ENCODE measurements at regions not wholly inside any gene's neighbourhood (a gene's known extent, or its start where the extent isn't known, plus 50 kb on each side); places are given as distances from the start of the nearest gene placed in this dataset.

DNA sequence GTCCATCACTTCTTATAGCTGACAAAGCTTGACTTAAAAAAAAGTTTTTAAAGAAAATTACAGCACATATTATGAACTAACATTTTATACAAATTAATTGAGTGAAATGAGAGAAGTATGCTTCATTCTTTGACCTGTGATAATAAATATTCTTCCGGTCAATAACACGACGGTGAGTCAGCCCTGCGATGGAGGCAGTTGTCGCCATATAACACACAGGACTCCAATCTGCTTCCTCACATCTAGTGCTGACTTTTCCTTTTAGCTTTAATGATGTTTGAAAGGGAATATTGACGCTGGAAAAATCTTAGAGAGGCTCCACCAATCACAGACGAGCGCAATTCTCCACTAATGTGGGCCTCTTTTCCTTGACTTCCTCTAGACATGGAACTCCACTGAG is 166.9 kb upstream of the C1orf21 start:
- TF ChIP-seq, protein P1, sequence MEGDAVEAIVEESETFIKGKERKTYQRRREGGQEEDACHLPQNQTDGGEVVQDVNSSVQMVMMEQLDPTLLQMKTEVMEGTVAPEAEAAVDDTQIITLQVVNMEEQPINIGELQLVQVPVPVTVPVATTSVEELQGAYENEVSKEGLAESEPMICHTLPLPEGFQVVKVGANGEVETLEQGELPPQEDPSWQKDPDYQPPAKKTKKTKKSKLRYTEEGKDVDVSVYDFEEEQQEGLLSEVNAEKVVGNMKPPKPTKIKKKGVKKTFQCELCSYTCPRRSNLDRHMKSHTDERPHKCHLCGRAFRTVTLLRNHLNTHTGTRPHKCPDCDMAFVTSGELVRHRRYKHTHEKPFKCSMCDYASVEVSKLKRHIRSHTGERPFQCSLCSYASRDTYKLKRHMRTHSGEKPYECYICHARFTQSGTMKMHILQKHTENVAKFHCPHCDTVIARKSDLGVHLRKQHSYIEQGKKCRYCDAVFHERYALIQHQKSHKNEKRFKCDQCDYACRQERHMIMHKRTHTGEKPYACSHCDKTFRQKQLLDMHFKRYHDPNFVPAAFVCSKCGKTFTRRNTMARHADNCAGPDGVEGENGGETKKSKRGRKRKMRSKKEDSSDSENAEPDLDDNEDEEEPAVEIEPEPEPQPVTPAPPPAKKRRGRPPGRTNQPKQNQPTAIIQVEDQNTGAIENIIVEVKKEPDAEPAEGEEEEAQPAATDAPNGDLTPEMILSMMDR (IDR thresholded peaks at IDR 0.05; ENCODE audit: control insufficient read depth, insufficient read depth, low read depth, low read length, missing control alignments): no peak
- DNase-seq (ENCODE audit: low read depth): no peak
- no peak overlapping the region for H3K4me3 ChIP-seq (ENCODE audit: control insufficient read depth, low read depth, low read length)

DNA sequence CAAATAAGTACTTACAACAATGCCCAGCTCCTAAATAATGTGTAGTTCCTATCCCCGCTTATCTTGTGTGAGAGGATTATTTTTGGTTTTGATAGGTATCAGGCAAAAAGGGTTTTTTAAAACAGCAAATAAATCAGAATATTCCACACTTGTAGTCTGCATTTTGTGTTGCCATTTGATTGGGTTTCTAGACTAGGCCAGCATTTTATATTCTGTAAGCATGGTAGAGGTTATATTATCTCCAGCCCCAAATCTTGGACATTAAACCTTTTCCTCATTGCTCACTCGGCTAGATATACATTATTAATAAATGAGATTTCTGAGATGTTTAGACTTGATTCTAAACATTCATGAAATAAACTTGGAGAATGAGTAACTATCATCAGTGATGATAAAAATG is 165.7 kb upstream of the C1orf21 start:
- no peak for DNase-seq (ENCODE audit: low read depth)
- TF ChIP-seq, protein P1 (IDR thresholded peaks at IDR 0.05; ENCODE audit: control insufficient read depth, insufficient read depth, low read depth, low read length, missing control alignments): no peak
- H3K4me3 ChIP-seq (ENCODE audit: control insufficient read depth, low read depth, low read length): no peak overlapping the region

DNA sequence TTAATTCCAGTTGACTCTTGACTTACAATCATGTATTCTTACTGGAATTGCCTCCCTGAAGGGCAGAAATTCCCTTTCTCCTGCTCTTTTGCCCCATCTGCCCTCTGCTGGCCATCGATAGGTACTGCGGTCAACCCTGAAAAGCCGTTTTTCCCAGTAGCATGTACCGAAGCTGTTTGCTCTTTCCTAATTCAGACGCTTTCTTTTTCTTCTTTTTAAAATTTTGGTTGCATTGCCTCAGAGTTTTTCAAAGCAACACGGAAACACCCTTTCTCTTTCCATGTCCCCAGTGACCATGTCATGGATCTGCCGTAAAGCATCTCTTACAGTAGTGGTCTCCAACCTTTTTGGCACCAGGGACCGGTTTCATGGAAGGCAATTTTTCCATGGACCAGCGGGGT is 164.2 kb upstream of the C1orf21 start:
- no peak for DNase-seq (ENCODE audit: low read depth)
- TF ChIP-seq, protein P1 (IDR thresholded peaks at IDR 0.05; ENCODE audit: control insufficient read depth, insufficient read depth, low read depth, low read length, missing control alignments): peak; percentile 96
- H3K4me3 ChIP-seq (ENCODE audit: control insufficient read depth, low read depth, low read length): peak overlapping the region; percentile 33

DNA sequence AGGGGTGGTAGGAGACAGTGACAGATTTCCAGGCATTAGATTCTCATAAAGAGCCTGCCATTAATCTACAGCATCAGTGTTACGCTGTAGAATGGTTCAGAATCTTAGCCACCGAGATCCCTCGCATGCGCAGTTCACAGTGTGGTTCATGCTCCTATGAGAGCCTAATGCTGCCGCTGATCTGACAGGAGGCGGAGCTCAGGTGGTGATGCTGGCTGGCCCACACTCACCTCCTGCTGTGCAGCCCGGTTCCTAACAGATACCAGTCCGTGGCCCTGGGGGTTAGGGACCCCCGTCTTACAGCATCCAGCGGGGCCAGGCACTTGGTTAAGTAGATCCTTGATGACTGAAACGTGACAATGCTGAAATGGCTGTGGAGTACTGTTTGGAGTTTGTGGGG is 163.6 kb upstream of the C1orf21 start:
- TF ChIP-seq, protein P1 (IDR thresholded peaks at IDR 0.05; ENCODE audit: control insufficient read depth, insufficient read depth, low read depth, low read length, missing control alignments): no peak
- H3K4me3 ChIP-seq (ENCODE audit: control insufficient read depth, low read depth, low read length): no peak overlapping the region
- DNase-seq (ENCODE audit: low read depth): no peak

DNA sequence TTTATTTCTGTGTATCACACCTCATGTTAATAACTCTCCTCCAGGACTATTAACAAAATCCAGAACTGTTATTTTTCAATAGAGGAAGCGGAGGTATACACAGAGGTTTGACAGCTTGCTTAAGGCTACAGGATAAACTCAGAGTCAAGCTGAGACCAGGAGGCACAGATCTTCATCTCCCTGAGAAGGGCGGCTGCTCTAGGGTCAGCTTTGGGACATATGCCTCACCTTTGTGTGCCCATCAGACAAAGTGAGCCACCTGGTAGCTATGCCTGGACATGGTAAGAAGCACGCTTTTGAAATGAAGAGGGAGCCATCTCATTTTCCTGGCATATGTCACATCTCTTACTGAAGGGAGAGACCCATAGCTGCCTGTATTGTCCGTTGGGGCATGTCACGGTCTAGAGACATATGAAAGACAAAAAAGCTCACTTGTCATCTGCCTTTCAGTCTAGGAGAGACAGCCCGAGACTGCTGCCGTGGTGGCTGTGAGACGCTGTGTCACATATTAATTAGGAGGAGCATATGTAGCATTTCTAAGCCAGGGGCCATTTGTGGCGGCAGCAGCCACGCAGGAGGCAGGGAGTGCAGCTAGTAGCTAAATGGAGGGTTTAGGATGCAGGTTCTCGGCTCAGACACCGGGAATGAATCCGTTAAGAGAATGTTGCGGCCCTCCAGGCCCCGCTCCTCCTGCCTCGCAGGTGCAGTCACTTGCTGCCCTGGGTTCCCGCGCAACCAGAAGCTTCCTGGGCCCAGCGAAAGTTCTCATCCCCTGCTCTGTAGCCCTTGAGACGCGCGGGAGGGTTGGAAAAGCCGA is 161.3 kb upstream of the C1orf21 start:
- no peak overlapping the region for H3K4me3 ChIP-seq (ENCODE audit: control insufficient read depth, low read depth, low read length)
- TF ChIP-seq, protein P1 (IDR thresholded peaks at IDR 0.05; ENCODE audit: control insufficient read depth, insufficient read depth, low read depth, low read length, missing control alignments): no peak
- no peak for DNase-seq (ENCODE audit: low read depth)

DNA sequence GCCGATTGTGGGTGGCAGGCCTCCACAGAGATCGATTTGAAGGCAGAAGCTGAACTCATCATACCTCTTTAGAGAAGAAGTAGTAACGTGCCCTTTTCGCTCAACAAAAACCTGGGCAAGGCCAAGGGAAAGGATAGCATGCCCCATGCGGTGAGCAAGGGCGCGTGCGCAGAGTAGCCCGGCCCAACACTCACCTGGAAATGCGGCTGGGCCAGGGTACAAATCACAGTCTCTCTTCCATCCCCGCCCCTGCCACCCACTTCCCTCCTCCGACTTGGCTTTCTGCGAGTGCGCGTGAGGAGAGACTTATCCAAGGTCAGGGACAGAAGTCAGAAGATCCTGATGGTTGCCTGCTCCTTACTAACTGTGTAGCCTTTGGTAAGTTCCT is 160.7 kb upstream of the C1orf21 start:
- no peak for DNase-seq (ENCODE audit: low read depth)
- no peak overlapping the region for H3K4me3 ChIP-seq (ENCODE audit: control insufficient read depth, low read depth, low read length)
- TF ChIP-seq, protein P1 (IDR thresholded peaks at IDR 0.05; ENCODE audit: control insufficient read depth, insufficient read depth, low read depth, low read length, missing control alignments): no peak
